Naive thymus-derived CD8-positive, alpha-beta T cell (primary cell): ENCODE measurements at regions not wholly inside any gene's neighbourhood (a gene's known extent, or its start where the extent isn't known, plus 50 kb on each side); places are given as distances from the start of the nearest gene placed in this dataset.
A peak's percentile ranks its signal among the peaks of the same experiment; 100 is the strongest.

Source experiments
- ATAC-seq, 2 donors: fragments of 150-1000 bp; cut with Tn5 transposase in 1 of 2; sonication (Bioruptor Pico), chemical (Tn5 transposase) in 1 of 2; 1 replicate in 1 of 2; 2 replicates in 1 of 2; pipeline ENCODE4 v1.10.0; 2021; ENCODE audit warnings: mild to moderate bottlenecking in 2 of 2, moderate library complexity in 2 of 2
- POLR2A ChIA-PET: fragments of 350-600 bp; sonication (Branson Sonifier 250); formaldehyde crosslinking; loops from one replicate; lab custom pipeline; 2021; ENCODE audit warnings: antibody characterized with exemption; lab: Charles Lee
- DNase-seq, 10 donors: peaks; one replicate each; pipeline versions ENCODE4 v3.0.0 to v3.0.0-alpha.2; 2020 to 2022
- H3K27ac Mint-ChIP-seq, 10 donors: one replicate each; pipeline ENCODE4 v1.8.0; 2020 to 2022; ENCODE audit warnings: mild to moderate bottlenecking in 10 of 10, mixed read lengths in 10 of 10, moderate library complexity in 4 of 10, inconsistent platforms in 1 of 10
- H3K27me3 Mint-ChIP-seq, 5 donors: one replicate each; pipeline ENCODE4 v1.8.0; 2021 to 2022; ENCODE audit warnings: mixed read lengths in 5 of 5
- H3K36me3 Mint-ChIP-seq, 3 donors: one replicate each; pipeline ENCODE4 v1.8.0; 2020 to 2022; ENCODE audit warnings: mixed read lengths in 3 of 3, mild to moderate bottlenecking in 2 of 3, inconsistent platforms in 1 of 3
- H3K4me1 Mint-ChIP-seq, 4 donors: one replicate each; pipeline ENCODE4 v1.8.0; 2021 to 2022; ENCODE audit warnings: mixed read lengths in 4 of 4
- H3K4me3 Mint-ChIP-seq, 10 donors: one replicate each; pipeline ENCODE4 v1.8.0; 2020 to 2022; ENCODE audit warnings: mild to moderate bottlenecking in 10 of 10, mixed read lengths in 10 of 10, moderate library complexity in 6 of 10, inconsistent platforms in 1 of 10
- H3K9me3 Mint-ChIP-seq, 9 donors: one replicate each; pipeline ENCODE4 v1.8.0; 2020 to 2022; ENCODE audit warnings: mixed read lengths in 9 of 9, mild to moderate bottlenecking in 3 of 9, inconsistent platforms in 1 of 9, moderate library complexity in 1 of 9

- no peaks in the 10 kb centered on the region for H3K27me3 Mint-ChIP-seq
- POLR2A ChIA-PET: no interaction called here
- peak overlapping the region in 1 of 10 donors; percentile 12 for H3K27ac Mint-ChIP-seq
- peaks cover 0 to 1% (median 0%) of the 10 kb centered on the region in 9 donors for H3K9me3 Mint-ChIP-seq
- ATAC-seq: no peak
- H3K36me3 Mint-ChIP-seq: peaks cover 0 to 4% (median 3%) of the 10 kb centered on the region in 3 donors
- peaks cover 0 to 6% (median 5%) of the 10 kb centered on the region in 4 donors for H3K4me1 Mint-ChIP-seq
- no peak for DNase-seq
- no peak overlapping the region for H3K4me3 Mint-ChIP-seq
Observed at GRCh38 chr9:682633-683508, 158.6 kb upstream of the DMRT1 start.

GRCh38 chr9:683509-684021, 157.9 kb upstream of the DMRT1 start:
- Mint-ChIP-seq H3K9me3 (peaks cover 0 to 1% (median 0%) of the 10 kb centered on the region in 9 donors), H3K36me3 (peaks cover 0 to 4% (median 3%) of the 10 kb centered on the region in 3 donors), H3K27me3 (no peaks in the 10 kb centered on the region), H3K4me3 (no peak overlapping the region), H3K27ac (no peak overlapping the region), H3K4me1 (peaks cover 0 to 4% (median 1%) of the 10 kb centered on the region in 4 donors)
- DNase-seq (no peak), ATAC-seq (no peak)
- POLR2A ChIA-PET: no interaction called here

DNA sequence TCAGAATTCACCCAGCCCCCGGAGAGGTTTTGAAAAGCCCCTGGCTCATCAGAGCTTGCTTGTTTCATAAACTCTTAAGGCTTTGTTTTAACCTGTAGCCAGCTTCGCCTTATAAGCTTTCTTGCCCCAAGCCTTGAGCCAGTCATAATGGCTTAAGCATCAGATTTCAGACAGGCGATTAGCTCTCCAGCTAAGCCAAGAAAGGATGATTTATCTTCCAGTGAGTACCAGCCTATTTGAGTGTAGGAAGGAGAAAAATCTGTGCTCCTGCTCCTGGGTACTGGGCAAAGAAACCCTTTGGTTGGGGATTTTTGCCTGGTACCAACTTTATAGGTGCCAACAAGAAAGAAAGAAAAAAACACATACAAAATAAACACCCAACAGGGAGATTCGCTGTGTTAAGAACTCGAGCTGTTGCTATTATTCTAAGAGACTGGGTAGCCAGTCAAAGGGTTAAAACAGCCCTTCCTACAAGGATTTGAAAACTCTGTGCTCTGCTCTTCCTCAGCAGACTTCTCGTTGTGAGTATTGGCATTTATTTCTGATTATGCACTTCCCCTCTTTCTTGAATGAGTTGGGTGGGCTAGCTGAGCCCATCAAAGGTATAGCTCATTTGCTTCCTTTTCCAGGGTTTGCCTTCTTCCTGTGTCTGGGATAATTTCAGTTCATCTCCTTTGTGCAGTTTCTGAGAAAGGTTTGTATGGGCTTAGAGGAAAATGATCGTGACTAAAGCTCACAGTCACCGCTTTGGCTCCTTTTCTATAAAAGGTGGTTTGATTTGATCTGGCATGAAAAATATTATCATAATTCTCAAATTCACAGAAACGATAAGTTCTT, 157.2 kb upstream of the DMRT1 start:
- ATAC-seq: no peak
- Mint-ChIP-seq H3K4me3 (no peak overlapping the region), H3K9me3 (peaks cover 0 to 1% (median 0%) of the 10 kb centered on the region in 9 donors), H3K36me3 (no peaks in the 10 kb centered on the region), H3K27me3 (no peaks in the 10 kb centered on the region), H3K27ac (peak overlapping the region in 2 of 10 donors; percentile 40 to 90), H3K4me1 (no peaks in the 10 kb centered on the region)
- DNase-seq: no peak
- POLR2A ChIA-PET: no interaction called here

DNA sequence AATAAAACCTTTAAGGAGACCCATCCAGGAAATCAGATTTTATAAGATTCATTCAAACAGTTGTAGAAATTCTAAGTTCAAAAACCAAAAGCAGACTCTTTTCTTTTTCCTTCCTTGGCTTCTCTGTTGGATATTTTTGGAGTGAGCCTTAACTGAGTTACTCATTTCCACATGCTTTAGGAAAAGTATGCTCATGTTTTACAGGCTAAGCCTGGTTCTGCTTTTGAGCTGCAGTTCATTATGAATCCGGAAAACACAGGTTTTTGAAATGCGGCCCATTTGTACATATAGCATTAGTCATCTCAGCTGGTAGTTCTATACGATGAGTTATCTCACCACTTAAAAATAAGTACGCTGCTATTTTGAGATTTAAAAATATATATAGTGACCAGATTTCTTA, 156.6 kb upstream of the DMRT1 start:
- H3K9me3 Mint-ChIP-seq: peaks cover 0 to 1% (median 0%) of the 10 kb centered on the region in 9 donors
- ATAC-seq (no peak), DNase-seq (no peak)
- H3K4me3 Mint-ChIP-seq: no peak overlapping the region
- no peaks in the 10 kb centered on the region for H3K27me3 Mint-ChIP-seq
- no peaks in the 10 kb centered on the region for H3K4me1 Mint-ChIP-seq
- H3K36me3 Mint-ChIP-seq: no peaks in the 10 kb centered on the region
- POLR2A ChIA-PET: no interaction called here
- peak overlapping the region in 1 of 10 donors; percentile 40 for H3K27ac Mint-ChIP-seq

DNA sequence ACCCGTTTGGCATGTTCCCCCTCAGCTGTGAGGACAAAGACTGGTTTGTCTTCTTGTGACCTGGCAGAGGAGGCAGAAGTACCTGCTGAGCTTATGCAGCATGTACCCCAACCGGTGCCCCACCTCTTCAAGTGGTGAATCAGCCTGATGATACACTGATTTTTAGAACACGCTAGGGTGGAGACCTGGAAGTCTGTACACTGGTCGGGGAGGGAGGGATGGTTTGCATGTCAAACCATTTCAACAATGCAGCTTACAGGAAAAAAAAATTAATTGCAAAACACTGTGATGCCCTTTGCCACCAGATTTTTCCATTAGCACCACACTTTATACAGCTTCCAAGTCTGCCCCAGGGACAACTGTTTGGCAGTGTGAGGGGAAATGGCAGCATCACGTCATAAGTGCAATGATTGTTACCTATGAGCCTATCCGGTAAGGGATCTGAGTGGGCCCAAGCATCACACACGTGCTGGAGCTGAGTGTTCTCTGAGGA, 155.1 kb upstream of the DMRT1 start:
- H3K9me3 Mint-ChIP-seq: peaks cover 0 to 1% (median 0%) of the 10 kb centered on the region in 9 donors
- POLR2A ChIA-PET: interaction anchor here (0.7 kb wide), 1 partner anchor 10 kb away, joined by 3 read pairs; no protein-coding TSS in a partner anchor
- no peaks in the 10 kb centered on the region for H3K36me3 Mint-ChIP-seq

DNA sequence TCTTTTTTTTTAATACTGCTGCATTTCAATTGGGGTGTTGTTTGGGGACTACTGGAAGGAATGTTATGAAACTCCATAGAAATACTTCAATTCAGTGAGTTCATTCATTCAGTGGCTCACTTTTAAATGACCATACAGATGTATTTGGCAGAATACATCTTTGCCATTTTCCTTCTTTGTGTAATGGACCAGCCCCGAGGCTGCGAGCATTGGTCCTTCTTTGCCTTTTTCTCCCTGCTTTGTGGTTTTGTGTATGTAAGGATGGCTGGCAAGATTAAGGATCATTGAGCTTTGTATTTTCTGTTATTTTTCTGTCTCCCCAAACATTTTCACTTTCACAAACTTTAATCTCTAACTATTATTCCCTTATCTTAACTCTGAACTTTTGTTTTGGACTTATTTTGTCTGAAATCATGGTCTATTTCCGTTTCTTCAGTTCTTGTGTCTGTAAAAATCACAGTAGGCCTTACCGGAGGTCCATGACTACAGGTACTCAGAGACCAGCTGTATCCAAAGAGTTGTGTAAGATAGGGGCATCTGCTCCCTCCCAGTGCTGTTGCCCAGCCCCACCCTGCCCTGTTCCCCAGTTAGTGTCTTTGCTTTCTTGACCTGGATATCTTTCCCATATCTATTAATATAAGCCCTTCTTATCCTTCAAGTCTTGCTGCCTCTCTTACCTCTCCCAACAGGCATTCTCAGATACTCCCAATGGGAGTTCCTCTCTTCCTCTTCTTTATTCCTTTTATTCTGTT, 154.3 kb upstream of the DMRT1 start:
- ATAC-seq (no peak), DNase-seq (no peak)
- H3K9me3 Mint-ChIP-seq: peaks cover 0 to 1% (median 0%) of the 10 kb centered on the region in 9 donors
- no peaks in the 10 kb centered on the region for H3K36me3 Mint-ChIP-seq
- H3K4me3 Mint-ChIP-seq: no peak overlapping the region
- H3K27ac Mint-ChIP-seq: no peak overlapping the region
- POLR2A ChIA-PET: no interaction called here
- H3K4me1 Mint-ChIP-seq: no peaks in the 10 kb centered on the region
- H3K27me3 Mint-ChIP-seq: no peaks in the 10 kb centered on the region

More for the DNA sequence above, 155.1 kb upstream of the DMRT1 start:
- no peaks in the 10 kb centered on the region for H3K27me3 Mint-ChIP-seq
- H3K4me1 Mint-ChIP-seq: no peaks in the 10 kb centered on the region
- no peak overlapping the region for H3K27ac Mint-ChIP-seq
- DNase-seq: no peak
- no peak for ATAC-seq
- H3K4me3 Mint-ChIP-seq: no peak overlapping the region

GRCh38 chr9:687994-688393, 153.5 kb upstream of the DMRT1 start:
- Mint-ChIP-seq H3K4me1 (peaks cover 0 to 4% (median 2%) of the 10 kb centered on the region in 4 donors), H3K27ac (no peak overlapping the region), H3K9me3 (peaks cover 0 to 1% (median 0%) of the 10 kb centered on the region in 9 donors), H3K36me3 (no peaks in the 10 kb centered on the region), H3K27me3 (no peaks in the 10 kb centered on the region), H3K4me3 (no peak overlapping the region)
- POLR2A ChIA-PET: no interaction called here
- DNase-seq (no peak), ATAC-seq (no peak)

DNA sequence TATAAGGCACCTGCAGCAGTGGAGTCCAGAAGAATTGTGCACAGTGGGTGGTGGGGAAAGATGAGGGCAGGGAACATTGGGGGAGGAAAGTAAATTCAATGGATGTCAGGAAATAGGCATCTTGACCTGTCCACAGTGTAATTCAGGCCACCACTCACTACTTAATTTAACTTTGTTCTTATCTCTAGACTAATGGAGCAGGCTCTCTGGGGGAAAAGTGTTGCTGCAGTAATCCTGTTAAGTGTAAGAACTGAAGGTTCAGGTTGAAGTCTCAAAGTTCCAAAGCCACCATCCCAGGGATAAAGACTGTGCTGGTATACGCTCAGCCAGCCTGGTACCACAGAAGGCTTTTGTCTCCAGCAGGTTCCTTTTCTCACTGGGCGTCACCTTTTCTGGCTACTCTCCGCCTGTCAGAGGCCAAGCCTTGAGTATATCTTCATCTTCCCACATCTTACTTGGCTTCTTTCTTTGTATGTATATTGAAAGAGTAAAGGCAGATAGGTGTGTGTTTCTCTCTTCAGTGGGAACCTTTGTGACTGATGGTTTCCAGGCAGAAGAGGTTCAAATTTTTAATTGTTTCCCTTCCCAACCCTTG, 150.9 kb upstream of the DMRT1 start:
- DNase-seq (no peak), ATAC-seq (no peak)
- peak overlapping the region in 1 of 10 donors; percentile 44 for H3K27ac Mint-ChIP-seq
- no peaks in the 10 kb centered on the region for H3K36me3 Mint-ChIP-seq
- POLR2A ChIA-PET: no interaction called here
- peaks cover 9 to 28% (median 22%) of the 10 kb centered on the region in 4 donors for H3K4me1 Mint-ChIP-seq
- H3K9me3 Mint-ChIP-seq: peaks cover 0 to 1% (median 0%) of the 10 kb centered on the region in 9 donors
- peaks cover 0 to 3% (median 1%) of the 10 kb centered on the region in 5 donors for H3K27me3 Mint-ChIP-seq
- no peak overlapping the region for H3K4me3 Mint-ChIP-seq

- H3K4me1 Mint-ChIP-seq: peaks cover 11 to 28% (median 23%) of the 10 kb centered on the region in 4 donors
- POLR2A ChIA-PET: no interaction called here
- no peaks in the 10 kb centered on the region for H3K36me3 Mint-ChIP-seq
- no peak overlapping the region for H3K4me3 Mint-ChIP-seq
- no peak for ATAC-seq
- H3K27me3 Mint-ChIP-seq: peaks cover 0 to 8% (median 1%) of the 10 kb centered on the region in 5 donors
- H3K27ac Mint-ChIP-seq: no peak overlapping the region
- DNase-seq: no peak
- H3K9me3 Mint-ChIP-seq: peaks cover 0 to 1% (median 0%) of the 10 kb centered on the region in 9 donors
Observed at GRCh38 chr9:691825-692400, 149.6 kb upstream of the DMRT1 start.

DNA sequence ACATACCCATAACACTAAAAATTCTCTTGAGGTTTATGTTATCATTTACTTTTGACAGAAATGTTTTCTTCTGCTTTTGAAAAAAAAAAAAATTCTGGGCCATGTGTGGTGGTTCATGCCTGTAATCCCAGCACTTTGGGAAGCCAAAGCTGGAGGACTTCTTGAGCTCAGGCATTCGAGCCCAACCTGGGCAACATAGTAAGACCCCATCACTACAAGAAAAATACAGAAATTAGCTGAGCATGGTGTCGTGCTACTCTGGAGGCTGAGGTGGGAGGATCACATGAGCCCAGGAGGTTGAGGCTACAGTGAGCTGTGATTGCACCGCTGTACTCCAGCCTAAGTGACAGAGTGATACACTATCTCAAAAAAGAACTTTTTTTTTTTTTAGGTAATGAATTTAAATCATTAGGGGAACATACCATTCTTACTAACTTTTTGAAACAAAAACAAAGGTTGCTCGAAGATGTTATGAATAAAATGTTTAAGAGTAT, 148.8 kb upstream of the DMRT1 start:
- DNase-seq (no peak), ATAC-seq (no peak)
- POLR2A ChIA-PET: no interaction called here
- peak overlapping the region in 1 of 10 donors; percentile 15 for H3K4me3 Mint-ChIP-seq
- peaks cover 11 to 28% (median 23%) of the 10 kb centered on the region in 4 donors for H3K4me1 Mint-ChIP-seq
- H3K27ac Mint-ChIP-seq: peak overlapping the region in 3 of 10 donors; percentile 25 to 52 (median 26)
- H3K36me3 Mint-ChIP-seq: no peaks in the 10 kb centered on the region
- no peaks in the 10 kb centered on the region for H3K9me3 Mint-ChIP-seq
- H3K27me3 Mint-ChIP-seq: peaks cover 0 to 8% (median 1%) of the 10 kb centered on the region in 5 donors
